ENCODE measurements at regions not wholly inside any gene's neighbourhood (a gene's known extent, or its start where the extent isn't known, plus 50 kb on each side); places are given as distances from the start of the nearest gene placed in this dataset.
"Not testable (repeated sequence)": the region's sequence is repeated elsewhere in the genome, so short reads cannot be mapped to it uniquely, and the experiment has no call there.

- H3K14ac ChIP-seq (ENCODE audit: insufficient read length); H3K79me1 ChIP-seq (ENCODE audit: low read depth, low read length); H4K8ac ChIP-seq (ENCODE audit: extremely low read depth, insufficient read depth, low read length); H3K4ac ChIP-seq (replicated peaks; ENCODE audit: insufficient read length, low read depth, low read length); H3K23ac ChIP-seq (ENCODE audit: insufficient read length); H2BK5ac ChIP-seq (ENCODE audit: low read depth, low read length); H4K20me1 ChIP-seq (replicated peaks in 1 of 2; ENCODE audit: control insufficient read depth in 1 of 2, insufficient read depth in 2 of 2, low read length in 2 of 2); FAIRE-seq; H3K9ac ChIP-seq (replicated peaks in 1 of 4; ENCODE audit: extremely low read depth in 1 of 4, low read depth in 3 of 4, low read length in 3 of 4); H3K27ac ChIP-seq (ENCODE audit: low read depth, low read length); H3K79me2 ChIP-seq (ENCODE audit: control insufficient read depth in 1 of 2, insufficient read depth in 2 of 2, low read length in 2 of 2); H2BK15ac ChIP-seq (ENCODE audit: low read length); H2AK5ac ChIP-seq (ENCODE audit: low read depth, low read length); DNase-seq (ENCODE audit: low read depth in 1 of 2, low spot score in 2 of 2); H2AFZ ChIP-seq (ENCODE audit: low read length); H3K4me2 ChIP-seq (ENCODE audit: insufficient read depth in 1 of 2, low read depth in 2 of 2, low read length in 2 of 2); H2BK12ac ChIP-seq (ENCODE audit: low read depth, low read length); H3K36me3 ChIP-seq (ENCODE audit: control insufficient read depth in 2 of 4, insufficient read depth in 4 of 4, low read length in 3 of 4); H3K18ac ChIP-seq (ENCODE audit: extremely low read depth, low read length); H2BK120ac ChIP-seq (replicated peaks; ENCODE audit: low read depth, low read length); H3K56ac ChIP-seq (replicated peaks; ENCODE audit: insufficient read length, low read depth, low read length); H3K27me3 ChIP-seq (replicated peaks in 1 of 4; ENCODE audit: control insufficient read depth in 3 of 4, extremely low read depth in 1 of 4, insufficient read depth in 3 of 4, low read length in 3 of 4); CTCF ChIA-PET (ENCODE audit: partially characterized antibody); H3K23me2 ChIP-seq (ENCODE audit: low read depth, low read length); H4K5ac ChIP-seq (ENCODE audit: insufficient read length, low read depth, low read length); H3K4me1 ChIP-seq (replicated peaks in 1 of 4; ENCODE audit: control insufficient read depth in 3 of 4, insufficient read depth in 4 of 4, low read length in 3 of 4); H3K4me3 ChIP-seq (ENCODE audit: extremely low read depth in 1 of 4, insufficient read depth in 2 of 4, low read depth in 3 of 4, low read length in 4 of 4); H3K9me3 ChIP-seq (ENCODE audit: insufficient read depth in 2 of 2, low read depth in 1 of 2, low read length in 1 of 2): not testable (repeated sequence)
- WGBS, 2 experiments (ENCODE audit: extremely low coverage in 1 of 2, insufficient coverage in 1 of 2, insufficient read length in 1 of 2, insufficient replicate concordance in 2 of 2, low coverage in 1 of 2, low lambda C conversion rate in 2 of 2, missing lambda C conversion rate in 1 of 2): 85% methylated on average over 4 of the region's 6 CpGs; no CpG with 5 or more reads in 1 of the 2 experiments
- Histone ChIP-seq H4K91ac (replicated peaks; ENCODE audit: insufficient read length, low read length) (peak overlapping the region; percentile 65), H2BK20ac (ENCODE audit: low read length) (peak overlapping the region; percentile 3; the same call in 1 of the 2 replicates)
- POLR2A ChIA-PET (ENCODE audit: partially characterized antibody): interaction anchor here (1.4 kb wide), 1 partner anchor 11 kb away, joined by 5 read pairs; no protein-coding TSS in a partner anchor
These were observed 67.5 kb upstream of the USP9X start for GRCh38 chrX:41017785-41018184.

- H3K9ac ChIP-seq (replicated peaks in 1 of 4; ENCODE audit: extremely low read depth in 1 of 4, low read depth in 3 of 4, low read length in 3 of 4); H3K4me2 ChIP-seq (ENCODE audit: insufficient read depth in 1 of 2, low read depth in 2 of 2, low read length in 2 of 2); H3K4me1 ChIP-seq (replicated peaks in 1 of 4; ENCODE audit: control insufficient read depth in 3 of 4, insufficient read depth in 4 of 4, low read length in 3 of 4); DNase-seq (ENCODE audit: low read depth in 1 of 2, low spot score in 2 of 2); H3K18ac ChIP-seq (ENCODE audit: extremely low read depth, low read length); H3K4me3 ChIP-seq (ENCODE audit: extremely low read depth in 1 of 4, insufficient read depth in 2 of 4, low read depth in 3 of 4, low read length in 4 of 4); FAIRE-seq; H2AFZ ChIP-seq (ENCODE audit: low read length); H4K20me1 ChIP-seq (replicated peaks in 1 of 2; ENCODE audit: control insufficient read depth in 1 of 2, insufficient read depth in 2 of 2, low read length in 2 of 2); H3K36me3 ChIP-seq (ENCODE audit: control insufficient read depth in 2 of 4, insufficient read depth in 4 of 4, low read length in 3 of 4); H3K27ac ChIP-seq (ENCODE audit: low read depth, low read length); H2BK15ac ChIP-seq (ENCODE audit: low read length); H3K23me2 ChIP-seq (ENCODE audit: low read depth, low read length); POLR2A ChIA-PET (ENCODE audit: partially characterized antibody); H4K8ac ChIP-seq (ENCODE audit: extremely low read depth, insufficient read depth, low read length); H3K56ac ChIP-seq (replicated peaks; ENCODE audit: insufficient read length, low read depth, low read length); H2AK5ac ChIP-seq (ENCODE audit: low read depth, low read length); H3K14ac ChIP-seq (ENCODE audit: insufficient read length); H3K23ac ChIP-seq (ENCODE audit: insufficient read length); H3K4ac ChIP-seq (replicated peaks; ENCODE audit: insufficient read length, low read depth, low read length); H3K79me1 ChIP-seq (ENCODE audit: low read depth, low read length); H3K27me3 ChIP-seq (replicated peaks in 1 of 4; ENCODE audit: control insufficient read depth in 3 of 4, extremely low read depth in 1 of 4, insufficient read depth in 3 of 4, low read length in 3 of 4); H3K79me2 ChIP-seq (ENCODE audit: control insufficient read depth in 1 of 2, insufficient read depth in 2 of 2, low read length in 2 of 2); H3K9me3 ChIP-seq (ENCODE audit: insufficient read depth in 2 of 2, low read depth in 1 of 2, low read length in 1 of 2): not testable (repeated sequence)
- H4K5ac ChIP-seq (ENCODE audit: insufficient read length, low read depth, low read length): peak overlapping the region; percentile 75
- peak overlapping the region; percentile 64 for H2BK120ac ChIP-seq (replicated peaks; ENCODE audit: low read depth, low read length)
- peak overlapping the region; percentile 75; the same call in 1 of the 2 replicates for H2BK12ac ChIP-seq (ENCODE audit: low read depth, low read length)
- WGBS, 2 experiments (ENCODE audit: extremely low coverage in 1 of 2, insufficient coverage in 1 of 2, insufficient read length in 1 of 2, insufficient replicate concordance in 2 of 2, low coverage in 1 of 2, low lambda C conversion rate in 2 of 2, missing lambda C conversion rate in 1 of 2): 73% methylated on average over 9 of the region's 9 CpGs; no CpG with 5 or more reads in 1 of the 2 experiments
- peak overlapping the region; percentile 7 for H4K91ac ChIP-seq (replicated peaks; ENCODE audit: insufficient read length, low read length)
- 0 out of 2 replicates have a peak overlapping the region, but pooled peaks have one; percentile 80 for H2BK20ac ChIP-seq (ENCODE audit: low read length)
- H2BK5ac ChIP-seq (ENCODE audit: low read depth, low read length): peak overlapping the region; percentile 35; the same call in 1 of the 2 replicates
- CTCF ChIA-PET (ENCODE audit: partially characterized antibody): interaction anchor here (0.6 kb wide), 1 partner anchor 25 kb away, joined by 4 read pairs; no protein-coding TSS in a partner anchor
These were observed 66.7 kb upstream of the USP9X start for GRCh38 chrX:41018391-41019040.

All from H1 (cell line).